ENCODE measurements at regions not wholly inside any gene's neighbourhood (a gene's known extent, or its start where the extent isn't known, plus 50 kb on each side); places are given as distances from the start of the nearest gene placed in this dataset.
"Not testable (repeated sequence)": the region's sequence is repeated elsewhere in the genome, so short reads cannot be mapped to it uniquely, and the experiment has no call there.

- Histone ChIP-seq H3K4me3 (no peak overlapping the region), H3K27ac (no peak overlapping the region), H3K27me3 (no peaks in the 10 kb centered on the region), H3K4me1 (ENCODE audit: insufficient read depth) (no peaks in the 10 kb centered on the region), H3K36me3 (no peaks in the 10 kb centered on the region), H3K9me3 (peaks cover 0 to 3% of the 10 kb centered on the region in 2 donors)
- WGBS, 3 donors = 79 to 86% (median 84%) methylated on average over 6 of the region's 6 CpGs
- TF ChIP-seq EP300 (IDR thresholded peaks at IDR 0.05) = no peak
- no peak for TF ChIP-seq POLR2A (IDR thresholded peaks at IDR 0.05)
- no peak for DNase-seq
- intact Hi-C loops (cut with DNase I) = no loop called here
Measured at GRCh38 chr15:25172691-25173090, 217.9 kb downstream of the SNRPN start.

GRCh38 chr15:25173241-25174028 is 218.6 kb downstream of the SNRPN start:
- Histone ChIP-seq H3K27ac (no peak overlapping the region), H3K4me3 (no peak overlapping the region), H3K27me3 (no peaks in the 10 kb centered on the region), H3K4me1 (ENCODE audit: insufficient read depth) (no peaks in the 10 kb centered on the region), H3K36me3 (no peaks in the 10 kb centered on the region), H3K9me3 (peaks cover 0 to 3% of the 10 kb centered on the region in 2 donors)
- peak in 4 of 5 donors; percentile 1 to 7 (median 4) for DNase-seq
- intact Hi-C loops (cut with DNase I) = no loop called here
- TF ChIP-seq CTCF (IDR thresholded peaks at IDR 0.05) (no peak), EP300 (IDR thresholded peaks at IDR 0.05) (no peak), POLR2A (IDR thresholded peaks at IDR 0.05) (no peak)
- WGBS, 3 donors = 75 to 87% (median 84%) methylated on average over 12 to 13 of the region's 13 CpGs

- H3K27me3 ChIP-seq; H3K4me1 ChIP-seq (ENCODE audit: insufficient read depth); H3K27ac ChIP-seq; H3K9me3 ChIP-seq; H3K36me3 ChIP-seq; H3K4me3 ChIP-seq; intact Hi-C loops (cut with DNase I): not testable (repeated sequence)
- 85 to 88% (median 87%) methylated on average over 10 of the region's 10 CpGs for WGBS, 3 donors
- DNase-seq = peak in 3 of 5 donors; percentile 1 to 7 (median 2)
Measured at GRCh38 chr15:25174149-25174548, 219.4 kb downstream of the SNRPN start.

- H3K27ac ChIP-seq = no peak overlapping the region
- peaks cover 0 to 3% of the 10 kb centered on the region in 2 donors for H3K9me3 ChIP-seq
- no peaks in the 10 kb centered on the region for H3K4me1 ChIP-seq (ENCODE audit: insufficient read depth)
- 83 to 86% (median 83%) methylated on average over 8 of the region's 8 CpGs for WGBS, 3 donors
- TF ChIP-seq CTCF (IDR thresholded peaks at IDR 0.05) = no peak
- TF ChIP-seq EP300 (IDR thresholded peaks at IDR 0.05) = no peak
- no peak for TF ChIP-seq POLR2A (IDR thresholded peaks at IDR 0.05)
- DNase-seq = peak in 3 of 5 donors; percentile 2 to 8 (median 7)
- H3K36me3 ChIP-seq = no peaks in the 10 kb centered on the region
- intact Hi-C loops (cut with DNase I) = no loop called here
- H3K4me3 ChIP-seq = no peak overlapping the region
- no peaks in the 10 kb centered on the region for H3K27me3 ChIP-seq
Measured at GRCh38 chr15:25175033-25175788, 220.4 kb downstream of the SNRPN start.

GRCh38 chr15:25175789-25176615 is 221.2 kb downstream of the SNRPN start:
- no peaks in the 10 kb centered on the region for H3K27me3 ChIP-seq
- peaks cover 0 to 3% of the 10 kb centered on the region in 2 donors for H3K9me3 ChIP-seq
- peak in 4 of 5 donors; percentile 3 to 9 (median 7) for DNase-seq
- WGBS, 3 donors = 66 to 74% (median 70%) methylated on average over 6 to 7 of the region's 7 CpGs
- no peak overlapping the region for H3K27ac ChIP-seq
- TF ChIP-seq POLR2A (IDR thresholded peaks at IDR 0.05) (no peak), CTCF (IDR thresholded peaks at IDR 0.05) (no peak), EP300 (IDR thresholded peaks at IDR 0.05) (no peak)
- intact Hi-C loops (cut with DNase I) = no loop called here
- H3K36me3 ChIP-seq = no peaks in the 10 kb centered on the region
- no peaks in the 10 kb centered on the region for H3K4me1 ChIP-seq (ENCODE audit: insufficient read depth)
- H3K4me3 ChIP-seq = no peak overlapping the region

Measured in ovary (tissue), 7 donors.